Ovary (tissue), 7 donors: ENCODE measurements at regions not wholly inside any gene's neighbourhood (a gene's known extent, or its start where the extent isn't known, plus 50 kb on each side); places are given as distances from the start of the nearest gene placed in this dataset.

ENCODE experiments used
- DNase-seq, 5 donors: peaks; one replicate each; pipeline ENCODE4 v3.0.0-alpha.2; 2019 to 2020
- H3K27ac ChIP-seq, 2 donors: fragments of 200-600 bp; one replicate each; pipeline versions ENCODE4 v1.5.1 to v1.8.0; 2019 to 2022
- H3K27me3 ChIP-seq: fragments of 200-600 bp; one replicate; pipeline ENCODE4 v1.8.0; 2022
- H3K36me3 ChIP-seq: fragments of 200-600 bp; sonication (generic); one replicate; pipeline ENCODE4 v1.5.1; 2019
- H3K4me1 ChIP-seq: one replicate; pipeline ENCODE4 v1.8.1; 2013; ENCODE audit warnings: mild to moderate bottlenecking, moderate library complexity; ENCODE audit not compliant: insufficient read depth
- H3K4me3 ChIP-seq: fragments of 200-600 bp; sonication (generic); one replicate; pipeline ENCODE4 v1.5.1; 2017
- H3K9me3 ChIP-seq, 2 donors: fragments of 200-600 bp in 1 of 2; sonication (generic) in 1 of 2; one replicate each; pipeline versions ENCODE4 v1.5.1 to v1.8.1; 2013 to 2019; ENCODE audit warnings: mild to moderate bottlenecking in 1 of 2, moderate library complexity in 1 of 2
- CTCF ChIP-seq, 3 donors: fragments of 450-650 bp in 2 of 3; fragments of 200-600 bp in 1 of 3; IDR thresholded peaks; one replicate each; pipeline versions ENCODE4 v1.5.1 to v1.8.0; 2016 to 2022; ENCODE audit warnings: antibody characterized with exemption in 3 of 3, mild to moderate bottlenecking in 1 of 3
- EP300 ChIP-seq: sonication (generic); formaldehyde crosslinking; IDR thresholded peaks from one replicate; pipeline ENCODE4 v1.6.1; 2017; ENCODE audit warnings: antibody characterized with exemption
- POLR2A ChIP-seq: fragments of 450-650 bp; IDR thresholded peaks from one replicate; pipeline ENCODE4 v1.6.1; 2017; ENCODE audit warnings: antibody characterized with exemption, mild to moderate bottlenecking, moderate library complexity
- WGBS, 3 donors: extraction: QIAGEN DNeasy Blood & Tissue Kit in 1 of 3; methylation state at CpG; one replicate each; pipeline versions ENCODE4 v1.1.5 to v1.1.7; 2013 to 2017; 5-methylcytosine and 5-hydroxymethylcytosine counted together
- intact Hi-C, 4 donors: fragments of 100-400 bp; cut with DNase I; formaldehyde crosslinking; loops; one replicate each; pipeline versions ENCODE4 v1.11.0 to v1.15.1; 2022 to 2023
- donor health status: DM: no; HTN: no; CAD: no; lungs with moderate emphysema.
- donor health status: DM: no; HTN: no; CAD: no.
- donor health status: Bipolar disorder and iron deficiency.
- donor health status: DM: no; HTN: no; CAD: no.
- donor health status: DM: yes; HTN: yes; CAD: no.

- H3K4me3 ChIP-seq: no peak overlapping the region
- TF ChIP-seq POLR2A: no peak
- no peak for TF ChIP-seq CTCF (IDR thresholded peaks at IDR 0.05)
- no peak for TF ChIP-seq EP300
- intact Hi-C loops: no loop called here
- no peaks in the 10 kb centered on the region for H3K27me3 ChIP-seq
- no peak overlapping the region for H3K27ac ChIP-seq
- WGBS, 3 donors: 87 to 92% (median 89%) methylated on average over 8 of the region's 8 CpGs
- H3K4me1 ChIP-seq: no peaks in the 10 kb centered on the region
- H3K9me3 ChIP-seq: no peaks in the 10 kb centered on the region
- no peaks in the 10 kb centered on the region for H3K36me3 ChIP-seq
- no peak for DNase-seq
These were observed 58.0 kb downstream of the C11orf91 start for GRCh38 chr11:33642461-33643166.

GRCh38 chr11:33640730-33641371, 59.8 kb downstream of the C11orf91 start:
- TF ChIP-seq EP300 (no peak), CTCF (IDR thresholded peaks at IDR 0.05) (no peak), POLR2A (no peak)
- Histone ChIP-seq H3K36me3 (no peaks in the 10 kb centered on the region), H3K4me3 (no peak overlapping the region), H3K9me3 (no peaks in the 10 kb centered on the region), H3K27ac (no peak overlapping the region), H3K27me3 (no peaks in the 10 kb centered on the region), H3K4me1 (no peaks in the 10 kb centered on the region)
- intact Hi-C loops: no loop called here
- no peak for DNase-seq
- 38 to 47% (median 41%) methylated on average over 8 of the region's 8 CpGs for WGBS, 3 donors

GRCh38 chr11:33638608-33639007, 62.0 kb downstream of the C11orf91 start:
- WGBS, 3 donors: 22 to 40% (median 32%) methylated on average over 1 of the region's 1 CpG
- DNase-seq: no peak
- Histone ChIP-seq H3K36me3 (no peaks in the 10 kb centered on the region), H3K4me3 (no peak overlapping the region), H3K4me1 (no peaks in the 10 kb centered on the region), H3K27ac (no peak overlapping the region), H3K9me3 (no peaks in the 10 kb centered on the region), H3K27me3 (no peaks in the 10 kb centered on the region)
- intact Hi-C loops: no loop called here
- TF ChIP-seq POLR2A: no peak
- TF ChIP-seq CTCF (IDR thresholded peaks at IDR 0.05): no peak
- TF ChIP-seq EP300: no peak

GRCh38 chr11:33636104-33636503, 64.5 kb downstream of the C11orf91 start:
- Histone ChIP-seq H3K27ac (no peak overlapping the region), H3K4me1 (no peaks in the 10 kb centered on the region), H3K27me3 (no peaks in the 10 kb centered on the region), H3K9me3 (no peaks in the 10 kb centered on the region), H3K36me3 (no peaks in the 10 kb centered on the region), H3K4me3 (no peak overlapping the region)
- DNase-seq: no peak
- 91 to 97% (median 94%) methylated on average over 6 of the region's 6 CpGs for WGBS, 3 donors
- intact Hi-C loops: no loop called here
- TF ChIP-seq CTCF (IDR thresholded peaks at IDR 0.05) (no peak), POLR2A (no peak), EP300 (no peak)
